ENCODE measurements at regions not wholly inside any gene's neighbourhood (a gene's known extent, or its start where the extent isn't known, plus 50 kb on each side); places are given as distances from the start of the nearest gene placed in this dataset.

DNA sequence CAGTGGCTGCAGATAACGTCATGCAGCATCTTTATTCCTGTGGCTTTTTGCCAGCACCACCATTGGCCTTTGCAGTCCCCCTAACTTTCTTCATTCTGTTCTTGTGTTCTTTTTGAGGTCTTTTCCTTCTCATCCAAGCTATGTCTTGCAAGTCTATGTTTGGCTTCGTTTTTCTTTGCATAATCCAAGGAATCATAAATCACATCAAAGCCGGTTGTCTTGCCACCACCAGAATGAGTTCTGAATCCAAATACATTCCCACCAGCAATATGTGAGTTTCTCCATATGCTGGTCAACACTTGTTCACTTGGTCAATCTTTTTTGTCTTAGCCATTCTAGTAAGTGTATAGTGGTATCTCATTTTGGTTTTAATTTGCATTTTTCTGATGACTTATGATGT lies 70.6 kb upstream of the AK4 start:
- CTCF ChIA-PET (ENCODE audit: partially characterized antibody), result interaction anchor here (0.6 to 5.0 kb wide), 6 partner anchors 13 to 152 kb away, joined by 3 to 61 read pairs (median 3); no protein-coding TSS in a partner anchor
- TF ChIP-seq HDAC2 (IDR thresholded peaks at IDR 0.05; ENCODE audit: borderline replicate concordance in 1 of 2, low read depth in 2 of 2, low read length in 2 of 2) (no peak), POU5F1 (IDR thresholded peaks at IDR 0.05; ENCODE audit: low read depth, low read length) (no peak), RNF2 (IDR thresholded peaks at IDR 0.05; ENCODE audit: borderline replicate concordance, low read depth, low read length, missing control alignments, poor library complexity, severe bottlenecking) (no peak), JUND (IDR thresholded peaks at IDR 0.05; ENCODE audit: low read length) (no peak), BACH1 (IDR thresholded peaks at IDR 0.05; ENCODE audit: low read length) (no peak), EGR1 (IDR thresholded peaks at IDR 0.05; ENCODE audit: borderline replicate concordance, low read depth, low read length) (no peak), TCF12 (IDR thresholded peaks at IDR 0.05; ENCODE audit: low read depth, low read length) (no peak), SRF (IDR thresholded peaks at IDR 0.05; ENCODE audit: low read depth, low read length) (no peak), SP2 (IDR thresholded peaks at IDR 0.05; ENCODE audit: low read length) (no peak), TBP (IDR thresholded peaks at IDR 0.05; ENCODE audit: low read depth, low read length) (no peak), JUN (IDR thresholded peaks at IDR 0.05; ENCODE audit: low read depth, low read length) (no peak), GTF2F1 (IDR thresholded peaks at IDR 0.05; ENCODE audit: borderline replicate concordance, low read depth, low read length) (no peak), SIRT6 (IDR thresholded peaks at IDR 0.05; ENCODE audit: low read length) (no peak), KDM1A (IDR thresholded peaks at IDR 0.05; ENCODE audit: borderline replicate concordance, low read length) (no peak), CREB1 (IDR thresholded peaks at IDR 0.05) (no peak)
- TF ChIP-seq, protein P1, sequence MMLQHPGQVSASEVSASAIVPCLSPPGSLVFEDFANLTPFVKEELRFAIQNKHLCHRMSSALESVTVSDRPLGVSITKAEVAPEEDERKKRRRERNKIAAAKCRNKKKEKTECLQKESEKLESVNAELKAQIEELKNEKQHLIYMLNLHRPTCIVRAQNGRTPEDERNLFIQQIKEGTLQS (IDR thresholded peaks at IDR 0.05; ENCODE audit: insufficient read depth, low read depth, low read length), result no peak

More for the DNA sequence above, 70.6 kb upstream of the AK4 start:
- no peaks in the 10 kb centered on the region; a peak in 1 of 7 replicates for H3K27me3 ChIP-seq (replicated peaks in 1 of 4; ENCODE audit: control insufficient read depth in 3 of 4, extremely low read depth in 1 of 4, insufficient read depth in 3 of 4, low read length in 3 of 4)
- no peak for FAIRE-seq
- H3K4me3 ChIP-seq (ENCODE audit: extremely low read depth in 1 of 4, insufficient read depth in 2 of 4, low read depth in 3 of 4, low read length in 4 of 4), result no peak overlapping the region
- 86% methylated on average over 3 of the region's 3 CpGs; no CpG with 5 or more reads in 1 of the 2 experiments for WGBS, 2 experiments (ENCODE audit: extremely low coverage in 1 of 2, insufficient coverage in 1 of 2, insufficient read length in 1 of 2, insufficient replicate concordance in 2 of 2, low coverage in 1 of 2, low lambda C conversion rate in 2 of 2, missing lambda C conversion rate in 1 of 2)
- H3K4me1 ChIP-seq (replicated peaks in 1 of 4; ENCODE audit: control insufficient read depth in 3 of 4, insufficient read depth in 4 of 4, low read length in 3 of 4), result no peaks in the 10 kb centered on the region
- H2BK5ac ChIP-seq (ENCODE audit: low read depth, low read length), result no peak overlapping the region
- H2AK5ac ChIP-seq (ENCODE audit: low read depth, low read length), result no peak overlapping the region
- DNase-seq (ENCODE audit: low read depth in 1 of 2, low spot score in 2 of 2), result no peak
- H3K18ac ChIP-seq (ENCODE audit: extremely low read depth, low read length), result no peak overlapping the region
- H2AFZ ChIP-seq (ENCODE audit: low read length), result no peak overlapping the region
- POLR2A ChIA-PET (ENCODE audit: partially characterized antibody), result no interaction called here
- no peak overlapping the region for H2BK12ac ChIP-seq (ENCODE audit: low read depth, low read length)
- H3K23ac ChIP-seq (ENCODE audit: insufficient read length), result no peak overlapping the region
- no peak overlapping the region for H4K5ac ChIP-seq (ENCODE audit: insufficient read length, low read depth, low read length)
- H3K9me3 ChIP-seq (ENCODE audit: insufficient read depth in 2 of 2, low read depth in 1 of 2, low read length in 1 of 2), result no peaks in the 10 kb centered on the region
- H3K79me2 ChIP-seq (ENCODE audit: control insufficient read depth in 1 of 2, insufficient read depth in 2 of 2, low read length in 2 of 2), result no peaks in the 10 kb centered on the region
- no peaks in the 10 kb centered on the region for H3K36me3 ChIP-seq (ENCODE audit: control insufficient read depth in 2 of 4, insufficient read depth in 4 of 4, low read length in 3 of 4)
- H3K4me2 ChIP-seq (ENCODE audit: insufficient read depth in 1 of 2, low read depth in 2 of 2, low read length in 2 of 2), result no peak overlapping the region
- no peaks in the 10 kb centered on the region for H4K20me1 ChIP-seq (replicated peaks in 1 of 2; ENCODE audit: control insufficient read depth in 1 of 2, insufficient read depth in 2 of 2, low read length in 2 of 2)
- no peak overlapping the region for H3K9ac ChIP-seq (replicated peaks in 1 of 4; ENCODE audit: extremely low read depth in 1 of 4, low read depth in 3 of 4, low read length in 3 of 4)
- no peak overlapping the region for H2BK20ac ChIP-seq (ENCODE audit: low read length)
- H4K91ac ChIP-seq (replicated peaks; ENCODE audit: insufficient read length, low read length), result no peak overlapping the region
- H2BK15ac ChIP-seq (ENCODE audit: low read length), result no peak overlapping the region
- no peak overlapping the region for H3K27ac ChIP-seq (ENCODE audit: low read depth, low read length)
- no peak overlapping the region for H3K56ac ChIP-seq (replicated peaks; ENCODE audit: insufficient read length, low read depth, low read length)
- H3K14ac ChIP-seq (ENCODE audit: insufficient read length), result no peak overlapping the region
- H2BK120ac ChIP-seq (replicated peaks; ENCODE audit: low read depth, low read length), result no peak overlapping the region
- no peaks in the 10 kb centered on the region for H3K79me1 ChIP-seq (ENCODE audit: low read depth, low read length)
- no peaks in the 10 kb centered on the region for H3K23me2 ChIP-seq (ENCODE audit: low read depth, low read length)
- H3K4ac ChIP-seq (replicated peaks; ENCODE audit: insufficient read length, low read depth, low read length), result no peak overlapping the region
- no peak overlapping the region for H4K8ac ChIP-seq (ENCODE audit: extremely low read depth, insufficient read depth, low read length)

Data from H1 (cell line).